Coronary artery (tissue), 2 donors: ENCODE measurements at regions not wholly inside any gene's neighbourhood (a gene's known extent, or its start where the extent isn't known, plus 50 kb on each side); places are given as distances from the start of the nearest gene placed in this dataset.
"Not testable (repeated sequence)": the region's sequence is repeated elsewhere in the genome, so short reads cannot be mapped to it uniquely, and the experiment has no call there.

Experiments used
- DNase-seq: peaks from one replicate; pipeline ENCODE4 v3.0.0-alpha.2; 2017; ENCODE audit warnings: low spot score
- H3K27ac ChIP-seq, 2 donors: fragments of 200-600 bp; sonication (generic); one replicate each; pipeline ENCODE4 v1.5.1; 2016 to 2019
- H3K4me3 ChIP-seq: fragments of 200-600 bp; sonication (generic); 2 replicates; pipeline ENCODE4 v1.5.1; 2016; ENCODE audit warnings: mild to moderate bottlenecking, moderate library complexity
- CTCF ChIP-seq: fragments of 200-600 bp; sonication (generic); IDR thresholded peaks from one replicate; pipeline ENCODE4 v1.5.1; 2019; ENCODE audit warnings: antibody characterized with exemption

DNA sequence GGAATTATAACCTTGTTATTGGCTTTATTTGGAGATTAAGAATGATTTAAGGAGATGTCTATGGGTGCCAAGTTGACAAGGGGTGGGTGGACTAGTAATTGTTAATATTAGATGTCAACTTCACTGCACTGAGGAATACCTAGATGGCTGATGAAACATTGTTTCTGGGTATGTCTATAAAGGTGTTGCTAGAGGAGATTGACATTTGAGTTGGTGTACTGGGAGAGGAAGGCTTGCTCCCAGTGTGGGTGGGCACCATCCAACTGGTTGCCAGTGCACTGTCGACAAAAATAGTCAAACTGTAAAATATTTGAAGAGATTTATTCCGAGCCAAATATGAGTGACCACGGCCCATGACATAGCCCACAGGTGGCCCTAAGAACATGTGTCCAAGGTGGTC lies 378.8 kb downstream of the NDFIP2 start:
- TF ChIP-seq CTCF, result no peak
- DNase-seq, result no peak
- Histone ChIP-seq H3K4me3 (no peak overlapping the region), H3K27ac (no peak overlapping the region)

DNA sequence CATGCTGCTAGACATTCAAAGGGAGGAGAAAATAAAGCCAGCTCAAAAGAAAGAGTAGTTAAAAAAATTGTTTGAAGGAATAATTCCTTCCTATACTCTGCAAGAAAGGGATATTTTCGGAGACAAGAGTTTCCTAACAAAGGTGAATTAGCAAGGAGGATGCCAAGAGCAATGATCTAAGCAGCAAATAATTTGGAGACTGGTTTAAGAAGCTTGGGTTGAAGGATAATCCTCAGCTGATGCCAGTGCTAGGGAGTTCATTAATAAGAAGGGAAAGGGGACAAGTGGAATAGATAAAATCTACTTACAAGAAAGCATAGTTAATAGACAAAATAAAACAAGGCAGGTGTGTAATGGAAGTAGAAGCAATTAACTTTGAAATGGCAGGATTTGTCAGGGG lies 372.3 kb downstream of the NDFIP2 start:
- Histone ChIP-seq H3K27ac (no peak overlapping the region), H3K4me3 (no peak overlapping the region)
- DNase-seq, result no peak
- TF ChIP-seq CTCF, result no peak

DNA sequence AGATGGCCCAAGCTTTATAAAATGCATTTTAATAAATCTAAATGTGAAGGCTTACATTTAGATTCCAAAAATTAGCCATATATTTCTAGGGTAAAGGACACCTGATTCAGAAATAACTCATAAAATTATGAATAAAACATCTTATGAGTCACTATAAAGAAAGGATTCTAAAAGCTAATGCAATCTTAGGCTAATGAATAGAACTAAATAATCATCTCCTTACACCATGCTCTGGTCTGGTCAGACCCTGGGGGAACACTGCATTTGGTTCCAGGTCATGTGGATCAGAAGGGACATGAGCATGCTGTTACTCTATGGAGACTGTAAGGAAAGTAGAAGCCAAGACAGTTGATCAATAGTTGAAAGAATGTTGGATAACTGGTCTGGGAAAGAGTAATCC lies 370.4 kb downstream of the NDFIP2 start:
- Histone ChIP-seq H3K4me3 (no peak overlapping the region), H3K27ac (no peak overlapping the region)
- no peak for DNase-seq
- no peak for TF ChIP-seq CTCF

DNA sequence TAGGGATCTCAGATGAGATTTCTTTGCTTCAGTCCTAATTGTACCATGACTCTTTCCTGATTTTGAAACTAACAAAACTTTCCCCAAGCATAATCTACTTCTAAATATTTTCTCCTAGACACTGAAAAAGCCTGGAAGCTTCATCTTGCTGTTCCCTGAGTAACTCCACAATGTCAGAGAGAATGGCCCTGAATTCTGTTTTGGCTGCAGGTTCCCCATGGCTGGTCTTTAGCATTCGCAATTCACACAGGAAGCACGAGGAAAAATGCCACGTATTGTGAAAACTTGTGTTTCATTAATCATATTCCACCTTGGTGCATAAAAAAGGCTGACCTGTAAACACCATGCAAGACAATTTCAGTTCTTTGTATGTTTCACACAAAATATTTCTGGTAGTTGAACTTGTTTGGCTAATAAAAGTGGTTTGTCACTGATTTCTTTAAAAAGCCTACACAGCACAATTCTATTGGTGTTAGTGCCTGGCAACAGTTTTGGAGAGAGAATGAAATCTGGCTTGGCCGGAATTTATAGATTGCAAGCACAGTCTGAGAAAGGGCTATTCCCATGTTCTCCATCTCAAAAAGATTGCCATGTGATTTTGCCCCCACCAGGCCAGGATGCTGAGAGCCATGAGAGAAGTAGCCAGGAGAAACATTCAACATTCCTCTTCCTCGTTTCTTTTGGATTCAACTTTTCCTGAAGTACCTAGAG lies 367.1 kb downstream of the NDFIP2 start:
- no peak for DNase-seq
- Histone ChIP-seq H3K4me3 (no peak overlapping the region), H3K27ac (no peak overlapping the region)
- no peak for TF ChIP-seq CTCF

- no peak overlapping the region for H3K27ac ChIP-seq
- no peak for TF ChIP-seq CTCF
- DNase-seq, result no peak
- no peak overlapping the region for H3K4me3 ChIP-seq
These were observed 365.4 kb downstream of the NDFIP2 start for GRCh38 chr13:79846386-79846785.

- TF ChIP-seq CTCF, result no peak
- H3K27ac ChIP-seq, result no peak overlapping the region
- no peak overlapping the region for H3K4me3 ChIP-seq
- no peak for DNase-seq
These were observed 356.9 kb downstream of the NDFIP2 start for GRCh38 chr13:79837741-79838450.

GRCh38 chr13:79836121-79836520 lies 355.2 kb downstream of the NDFIP2 start:
- H3K4me3 ChIP-seq, H3K27ac ChIP-seq, DNase-seq: not testable (repeated sequence)
